BJ (cell line): ENCODE measurements at regions not wholly inside any gene's neighbourhood (a gene's known extent, or its start where the extent isn't known, plus 50 kb on each side); places are given as distances from the start of the nearest gene placed in this dataset.

Experiments used
- CTCF ChIA-PET: fragments of 350-600 bp; formaldehyde crosslinking; extraction: SDS; loops from one replicate; lab custom pipeline; 2021; ENCODE audit warnings: antibody characterized with exemption, inconsistent platforms; lab: Yijun Ruan, JAX
- POLR2A ChIA-PET: fragments of 300-600 bp; sonication (Branson Sonifier 250); formaldehyde crosslinking; extraction: SDS; loops from one replicate; lab custom pipeline; 2021; ENCODE audit warnings: antibody characterized with exemption; lab: Charles Lee
- DNase-seq: peaks from one replicate; pipeline ENCODE4 v3.0.0-alpha.2; 2011; ENCODE audit warnings: low read depth
- H3K27me3 ChIP-seq: 2 replicates; pipeline ENCODE4 v1.6.0; 2011; ENCODE audit warnings: low read length; ENCODE audit not compliant: control insufficient read depth, insufficient read depth
- H3K36me3 ChIP-seq: 2 replicates; pipeline ENCODE4 v1.5.1; 2011; ENCODE audit warnings: low read length; ENCODE audit not compliant: control insufficient read depth, insufficient read depth
- H3K4me3 ChIP-seq: 2 replicates; pipeline ENCODE4 v1.5.1; 2011; ENCODE audit warnings: low read depth, mild to moderate bottlenecking, control low read depth, low read length
- CTCF ChIP-seq: IDR thresholded peaks from 2 replicates; pipeline ENCODE4 v1.5.1; 2011; ENCODE audit warnings: low read depth, mild to moderate bottlenecking, control low read depth, inconsistent platforms, low read length, moderate library complexity; ENCODE audit not compliant: insufficient read depth

- ChIA-PET CTCF (interaction anchor here (1.1 to 3.3 kb wide), 6 partner anchors 9 to 64 kb away, joined by 3 to 10 read pairs (median 4); partner anchors contain the start of gene RUSC2), POLR2A (no interaction called here)
- Histone ChIP-seq H3K36me3 (peaks cover 1% of the 10 kb centered on the region; the same call in 1 of the 2 replicates), H3K4me3 (peak overlapping the region; percentile 52), H3K27me3 (no peaks in the 10 kb centered on the region)
- no peak for TF ChIP-seq CTCF
- no peak for DNase-seq
Observed at GRCh38 chr9:35540315-35540714, 50.4 kb downstream of the RUSC2 start.

- POLR2A ChIA-PET = interaction anchor here (0.5 to 1.0 kb wide), 2 partner anchors 9 to 12 kb away, joined by 3 read pairs; no protein-coding TSS in a partner anchor
- CTCF ChIA-PET = interaction anchor here (1.4 to 1.6 kb wide), 3 partner anchors 17 to 51 kb away, joined by 3 to 5 read pairs (median 3); no protein-coding TSS in a partner anchor
- no peak for TF ChIP-seq CTCF
- Histone ChIP-seq H3K27me3 (no peaks in the 10 kb centered on the region), H3K36me3 (peaks cover 25% of the 10 kb centered on the region), H3K4me3 (no peak overlapping the region)
- no peak for DNase-seq
Observed at GRCh38 chr9:35546853-35547252, 56.9 kb downstream of the RUSC2 start.

DNA sequence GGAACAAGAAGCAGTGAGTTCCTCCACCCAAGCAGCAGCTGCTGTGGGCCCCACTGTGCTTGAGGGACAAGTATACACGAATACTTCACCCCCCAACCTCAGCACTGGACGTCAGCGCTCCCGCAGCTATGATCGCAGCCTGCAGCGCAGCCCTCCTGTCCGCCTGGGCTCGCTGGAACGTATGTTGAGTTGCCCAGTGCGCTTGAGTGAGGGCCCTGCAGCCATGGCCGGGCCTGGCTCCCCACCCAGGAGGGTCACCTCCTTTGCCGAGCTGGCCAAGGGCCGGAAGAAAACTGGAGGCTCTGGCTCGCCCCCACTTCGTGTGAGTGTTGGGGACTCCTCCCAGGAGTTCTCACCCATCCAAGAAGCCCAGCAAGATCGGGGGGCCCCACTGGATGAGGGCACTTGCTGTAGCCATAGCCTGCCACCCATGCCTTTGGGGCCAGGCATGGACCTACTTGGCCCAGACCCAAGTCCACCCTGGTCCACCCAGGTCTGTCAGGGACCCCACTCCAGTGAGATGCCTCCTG is 57.1 kb upstream of the TESK1 start:
- Histone ChIP-seq H3K36me3 (peaks cover 25% of the 10 kb centered on the region), H3K27me3 (no peaks in the 10 kb centered on the region), H3K4me3 (no peak overlapping the region)
- ChIA-PET POLR2A (no interaction called here), CTCF (interaction anchor here (1.0 to 1.6 kb wide), 3 partner anchors 18 to 58 kb away, joined by 3 to 5 read pairs (median 4); partner anchors contain the start of gene RUSC2)
- DNase-seq = no peak
- no peak for TF ChIP-seq CTCF

DNA sequence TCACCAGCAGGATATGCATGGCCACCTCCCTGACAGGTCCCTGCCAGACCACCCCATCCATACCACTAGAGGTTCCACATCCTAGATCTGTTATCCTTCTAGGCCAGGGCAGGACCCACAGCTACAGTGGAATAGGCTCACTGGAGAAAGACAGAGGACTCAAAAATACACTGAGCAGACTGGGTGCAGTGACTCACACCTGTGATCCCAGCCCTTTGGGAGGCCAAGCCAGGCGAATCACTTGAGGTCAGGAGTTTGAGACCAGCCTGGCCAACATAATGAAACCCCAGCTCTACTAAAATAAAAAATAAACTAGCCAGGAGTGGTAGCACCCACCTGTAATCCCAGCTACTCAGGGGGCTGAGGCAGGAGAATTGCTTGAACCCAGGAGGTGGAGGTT is 56.5 kb upstream of the TESK1 start:
- H3K36me3 ChIP-seq = peaks cover 25% of the 10 kb centered on the region
- CTCF ChIA-PET = interaction anchor here (0.7 to 1.0 kb wide), 3 partner anchors 8 to 59 kb away, joined by 3 to 4 read pairs (median 3); partner anchors contain the start of gene RUSC2
- no peak for TF ChIP-seq CTCF
- H3K4me3 ChIP-seq = no peak overlapping the region
- POLR2A ChIA-PET = no interaction called here
- no peaks in the 10 kb centered on the region for H3K27me3 ChIP-seq
- no peak for DNase-seq

DNA sequence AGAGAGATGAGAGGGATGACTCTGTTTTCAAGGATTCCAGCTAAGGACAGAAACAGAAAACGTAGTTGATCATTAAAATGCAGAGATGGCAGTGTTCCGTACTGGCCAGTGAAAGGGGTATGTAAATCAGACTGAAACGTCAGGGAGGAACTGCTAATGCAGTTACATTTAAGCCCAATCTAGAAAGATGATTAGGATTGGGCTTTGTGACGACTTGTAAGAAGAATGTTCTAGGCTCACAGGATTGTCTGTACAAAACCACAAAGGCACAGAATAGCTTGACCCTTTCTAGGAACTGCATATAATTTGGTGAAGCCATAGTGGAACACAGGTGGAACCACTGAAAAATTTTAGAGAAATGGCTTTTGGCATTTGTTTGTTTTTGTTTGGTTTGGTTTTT is 55.6 kb upstream of the TESK1 start:
- no peak for TF ChIP-seq CTCF
- no peak overlapping the region for H3K4me3 ChIP-seq
- CTCF ChIA-PET = interaction anchor here (0.6 to 0.7 kb wide), 2 partner anchors 9 to 557 kb away, joined by 3 read pairs; no protein-coding TSS in a partner anchor
- peaks cover 27% of the 10 kb centered on the region for H3K36me3 ChIP-seq
- POLR2A ChIA-PET = no interaction called here
- no peak for DNase-seq
- no peaks in the 10 kb centered on the region for H3K27me3 ChIP-seq
